VCaP (cell line): ENCODE measurements at regions not wholly inside any gene's neighbourhood (a gene's known extent, or its start where the extent isn't known, plus 50 kb on each side); places are given as distances from the start of the nearest gene placed in this dataset.

Experiments
- H3K27ac ChIP-seq: fragments of 450-650 bp; 2 replicates; pipeline ENCODE4 v1.5.1; 2017
- CTCF ChIP-seq: fragments of 450-650 bp; conservative IDR thresholded peaks from 2 replicates; pipeline ENCODE4 v1.5.1; 2017; ENCODE audit warnings: mild to moderate bottlenecking, moderate library complexity

- no peak for TF ChIP-seq CTCF
- no peak overlapping the region for H3K27ac ChIP-seq
Measured at GRCh38 chr16:86063760-86064405, 164.9 kb downstream of the IRF8 start.

GRCh38 chr16:86064431-86065250 is 165.7 kb downstream of the IRF8 start:
- no peak overlapping the region for H3K27ac ChIP-seq
- TF ChIP-seq CTCF = no peak

- no peak for TF ChIP-seq CTCF
- no peak overlapping the region for H3K27ac ChIP-seq
Measured at GRCh38 chr16:86065711-86066110, 166.7 kb downstream of the IRF8 start.

- no peak for TF ChIP-seq CTCF
- no peak overlapping the region for H3K27ac ChIP-seq
Measured at GRCh38 chr16:86066811-86067210, 167.8 kb downstream of the IRF8 start.

GRCh38 chr16:86067516-86067915 is 168.6 kb downstream of the IRF8 start:
- H3K27ac ChIP-seq = no peak overlapping the region

GRCh38 chr16:86067936-86068335 is 169.0 kb downstream of the IRF8 start:
- no peak for TF ChIP-seq CTCF
- no peak overlapping the region for H3K27ac ChIP-seq

More at GRCh38 chr16:86067516-86067915, 168.6 kb downstream of the IRF8 start:
- no peak for TF ChIP-seq CTCF

GRCh38 chr16:86068722-86069121 is 169.8 kb downstream of the IRF8 start:
- H3K27ac ChIP-seq = no peak overlapping the region
- no peak for TF ChIP-seq CTCF
